Ishikawa (cell line): ENCODE measurements at regions not wholly inside any gene's neighbourhood (a gene's known extent, or its start where the extent isn't known, plus 50 kb on each side); places are given as distances from the start of the nearest gene placed in this dataset.

Experiments used
- CEBPB ChIP-seq: IDR thresholded peaks from 2 replicates; pipeline ENCODE4 v1.6.1; 2012
- CREB1 ChIP-seq: IDR thresholded peaks from 2 replicates; pipeline ENCODE4 v1.6.1; 2012; ENCODE audit warnings: low read depth
- EGR1 ChIP-seq: IDR thresholded peaks from 2 replicates; pipeline ENCODE4 v1.6.1; 2012
- EP300 ChIP-seq: IDR thresholded peaks from 2 replicates; pipeline ENCODE4 v1.6.1; 2012; ENCODE audit warnings: borderline replicate concordance
- FOXM1 ChIP-seq: IDR thresholded peaks from 2 replicates; pipeline ENCODE4 v1.6.1; 2012; ENCODE audit warnings: low read depth, borderline replicate concordance
- MAX ChIP-seq: IDR thresholded peaks from 2 replicates; pipeline ENCODE4 v1.6.1; 2012
- NFIC ChIP-seq: IDR thresholded peaks from 2 replicates; pipeline ENCODE4 v1.6.1; 2012
- RAD21 ChIP-seq: IDR thresholded peaks from 2 replicates; pipeline ENCODE4 v1.6.1; 2012; ENCODE audit warnings: low read depth
- REST ChIP-seq: IDR thresholded peaks from 2 replicates; pipeline ENCODE4 v1.6.1; 2012; ENCODE audit warnings: low read depth, mild to moderate bottlenecking
- TAF1 ChIP-seq: IDR thresholded peaks from 2 replicates; pipeline ENCODE4 v1.6.1; 2012; ENCODE audit warnings: low read depth, mild to moderate bottlenecking
- TCF12 ChIP-seq: IDR thresholded peaks from 2 replicates; pipeline ENCODE4 v1.6.1; 2012; ENCODE audit warnings: low read depth
- TEAD4 ChIP-seq: IDR thresholded peaks from 2 replicates; pipeline ENCODE4 v1.6.1; 2012
- USF1 ChIP-seq: IDR thresholded peaks from 2 replicates; pipeline ENCODE4 v1.6.1; 2012
- YY1 ChIP-seq: IDR thresholded peaks from 2 replicates; pipeline ENCODE4 v1.6.1; 2012; ENCODE audit warnings: low read depth
- ZBTB7A ChIP-seq: IDR thresholded peaks from 2 replicates; pipeline ENCODE4 v1.6.1; 2012; ENCODE audit warnings: low read depth

- TF ChIP-seq CREB1 (no peak), TAF1 (no peak), TCF12 (no peak), RAD21 (no peak), ZBTB7A (no peak), REST (no peak), FOXM1 (no peak), MAX (no peak), CEBPB (no peak), EGR1 (no peak), TEAD4 (no peak), EP300 (no peak), YY1 (no peak), NFIC (no peak), USF1 (no peak)
Observed at GRCh38 chr3:23051240-23052140, 151.6 kb upstream of the UBE2E2 start.

- TF ChIP-seq USF1 (no peak), CREB1 (no peak), TAF1 (no peak), MAX (no peak), NFIC (no peak), RAD21 (no peak), EGR1 (no peak), ZBTB7A (no peak), TCF12 (no peak), TEAD4 (no peak), YY1 (no peak), REST (no peak)
Observed at GRCh38 chr3:23052208-23052607, 150.9 kb upstream of the UBE2E2 start.

GRCh38 chr3:23052620-23053019 lies 150.5 kb upstream of the UBE2E2 start:
- TF ChIP-seq CREB1, result no peak
- TF ChIP-seq TEAD4, result no peak
- no peak for TF ChIP-seq EP300
- TF ChIP-seq CEBPB, result no peak
- no peak for TF ChIP-seq ZBTB7A
- no peak for TF ChIP-seq TAF1
- TF ChIP-seq MAX, result no peak
- no peak for TF ChIP-seq RAD21
- no peak for TF ChIP-seq REST
- no peak for TF ChIP-seq NFIC
- no peak for TF ChIP-seq FOXM1
- TF ChIP-seq YY1, result no peak
- no peak for TF ChIP-seq EGR1
- TF ChIP-seq TCF12, result no peak
- TF ChIP-seq USF1, result no peak
